DND-41 (cell line): ENCODE measurements at regions not wholly inside any gene's neighbourhood (a gene's known extent, or its start where the extent isn't known, plus 50 kb on each side); places are given as distances from the start of the nearest gene placed in this dataset.

Experiments used
- ATAC-seq: fragments of 200-7000 bp; cut with Tn5 transposase; 3 replicates; pipeline ENCODE4 v1.9.1; 2021; ENCODE audit warnings: low read depth; ENCODE audit not compliant: insufficient read depth
- DNase-seq: peaks from one replicate; pipeline ENCODE4 v3.0.0-alpha.2; 2020
- H2AFZ ChIP-seq: 2 replicates; pipeline ENCODE4 v1.6.0; 2012; ENCODE audit warnings: low read depth, low read length
- H3K27ac ChIP-seq: 2 replicates; pipeline ENCODE4 v1.5.1; 2012; ENCODE audit warnings: low read length, inconsistent platforms
- H3K27me3 ChIP-seq: fragments of 200-600 bp; sonication (generic); 2 replicates; pipeline ENCODE4 v1.6.0; 2012; ENCODE audit warnings: low read length, mild to moderate bottlenecking, inconsistent platforms; ENCODE audit not compliant: insufficient read depth, poor library complexity
- H3K36me3 ChIP-seq: 2 replicates; pipeline ENCODE4 v1.5.1; 2012; ENCODE audit warnings: low read length, inconsistent platforms; ENCODE audit not compliant: insufficient read depth
- H3K4me1 ChIP-seq: 2 replicates; pipeline ENCODE4 v1.5.1; 2012; ENCODE audit warnings: mild to moderate bottlenecking, low read length; ENCODE audit not compliant: insufficient read depth
- H3K4me2 ChIP-seq: 2 replicates; pipeline ENCODE4 v1.6.0; 2012; ENCODE audit warnings: mild to moderate bottlenecking, moderate library complexity, low read length, inconsistent platforms; ENCODE audit not compliant: insufficient read depth
- H3K4me3 ChIP-seq, 2 experiments: fragments of 200-600 bp in 1 of 2; shearing (Covaris generic) in 1 of 2; 2 replicates each; pipeline ENCODE4 v1.5.1; 2012 to 2016; ENCODE audit warnings: inconsistent platforms in 2 of 2, low read length in 2 of 2, mild to moderate bottlenecking in 2 of 2, low read depth in 1 of 2, moderate library complexity in 1 of 2
- H3K79me2 ChIP-seq: 2 replicates; pipeline ENCODE4 v1.6.0; 2012; ENCODE audit warnings: low read length, inconsistent platforms; ENCODE audit not compliant: insufficient read depth
- H3K9ac ChIP-seq: 2 replicates; pipeline ENCODE4 v1.6.0; 2012; ENCODE audit warnings: low read depth, mild to moderate bottlenecking, inconsistent platforms, low read length, moderate library complexity
- H3K9me3 ChIP-seq: 2 replicates; pipeline ENCODE4 v1.5.1; 2012; ENCODE audit warnings: low read length, moderate library complexity, mild to moderate bottlenecking, inconsistent platforms; ENCODE audit not compliant: insufficient read depth, severe bottlenecking
- H4K20me1 ChIP-seq: 2 replicates; pipeline ENCODE4 v1.6.0; 2012; ENCODE audit warnings: low read length; ENCODE audit not compliant: insufficient read depth
- EZH2 ChIP-seq: IDR thresholded peaks from 3 replicates; pipeline ENCODE4 v1.6.1; 2012; ENCODE audit warnings: borderline replicate concordance, low read depth, mild to moderate bottlenecking, moderate library complexity, low read length, inconsistent platforms; ENCODE audit not compliant: severe bottlenecking
- TF ChIP-seq, protein P1 (sequence below): IDR thresholded peaks from 2 replicates; pipeline ENCODE4 v1.5.1; 2012; ENCODE audit warnings: borderline replicate concordance, low read length, moderate library complexity, mild to moderate bottlenecking; ENCODE audit not compliant: poor library complexity, severe bottlenecking; ENCODE audit errors: extremely low read depth

DNA sequence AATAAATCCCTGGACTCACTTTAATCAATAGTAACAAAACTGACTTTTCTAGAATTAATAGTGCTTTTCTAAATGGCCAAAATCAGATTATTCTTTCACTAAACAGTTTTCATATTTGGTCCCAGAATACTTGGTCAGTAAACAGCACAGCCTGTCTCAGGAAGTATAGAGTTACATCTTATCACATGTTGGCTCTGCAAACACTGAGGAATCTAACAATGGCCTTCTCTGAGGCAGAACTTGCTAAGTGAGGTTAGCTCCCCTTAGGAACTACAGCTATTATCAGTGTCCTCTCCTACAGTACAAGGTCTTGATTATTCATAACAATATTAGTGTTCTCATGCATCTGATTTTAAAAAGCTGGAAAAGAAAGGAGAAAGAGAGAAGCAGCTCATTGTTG, 1622.8 kb downstream of the HACE1 start:
- Histone ChIP-seq H3K27ac (no peak overlapping the region), H3K36me3 (no peaks in the 10 kb centered on the region), H3K4me2 (no peak overlapping the region), H3K9ac (no peak overlapping the region), H3K27me3 (no peaks in the 10 kb centered on the region), H4K20me1 (no peaks in the 10 kb centered on the region), H3K4me1 (no peaks in the 10 kb centered on the region), H3K9me3 (no peaks in the 10 kb centered on the region), H2AFZ (no peak overlapping the region), H3K79me2 (no peaks in the 10 kb centered on the region), H3K4me3 (no peak overlapping the region)
- DNase-seq: no peak
- no peak for ATAC-seq
- no peak for TF ChIP-seq EZH2
- TF ChIP-seq, protein P1, sequence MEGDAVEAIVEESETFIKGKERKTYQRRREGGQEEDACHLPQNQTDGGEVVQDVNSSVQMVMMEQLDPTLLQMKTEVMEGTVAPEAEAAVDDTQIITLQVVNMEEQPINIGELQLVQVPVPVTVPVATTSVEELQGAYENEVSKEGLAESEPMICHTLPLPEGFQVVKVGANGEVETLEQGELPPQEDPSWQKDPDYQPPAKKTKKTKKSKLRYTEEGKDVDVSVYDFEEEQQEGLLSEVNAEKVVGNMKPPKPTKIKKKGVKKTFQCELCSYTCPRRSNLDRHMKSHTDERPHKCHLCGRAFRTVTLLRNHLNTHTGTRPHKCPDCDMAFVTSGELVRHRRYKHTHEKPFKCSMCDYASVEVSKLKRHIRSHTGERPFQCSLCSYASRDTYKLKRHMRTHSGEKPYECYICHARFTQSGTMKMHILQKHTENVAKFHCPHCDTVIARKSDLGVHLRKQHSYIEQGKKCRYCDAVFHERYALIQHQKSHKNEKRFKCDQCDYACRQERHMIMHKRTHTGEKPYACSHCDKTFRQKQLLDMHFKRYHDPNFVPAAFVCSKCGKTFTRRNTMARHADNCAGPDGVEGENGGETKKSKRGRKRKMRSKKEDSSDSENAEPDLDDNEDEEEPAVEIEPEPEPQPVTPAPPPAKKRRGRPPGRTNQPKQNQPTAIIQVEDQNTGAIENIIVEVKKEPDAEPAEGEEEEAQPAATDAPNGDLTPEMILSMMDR: no peak

DNA sequence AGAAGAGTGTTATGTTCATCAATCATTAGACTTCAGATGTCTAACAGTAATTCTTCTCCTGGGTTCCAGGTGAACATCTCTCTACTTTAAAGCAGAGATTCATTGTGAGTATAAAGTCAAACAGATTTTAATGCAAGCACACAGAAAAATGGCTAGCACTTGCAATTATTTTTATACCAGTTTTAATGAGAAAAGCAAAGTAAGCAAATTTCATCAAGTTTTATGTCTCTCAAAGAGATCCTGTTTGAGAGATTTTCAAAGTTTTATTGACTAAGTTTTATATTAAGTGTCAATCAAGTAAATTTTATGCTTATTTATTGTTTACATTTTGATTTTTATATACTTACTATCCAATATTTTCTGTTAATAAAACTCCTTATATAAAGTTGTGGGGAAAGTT, 1628.5 kb downstream of the HACE1 start:
- no peaks in the 10 kb centered on the region for H3K79me2 ChIP-seq

DNA sequence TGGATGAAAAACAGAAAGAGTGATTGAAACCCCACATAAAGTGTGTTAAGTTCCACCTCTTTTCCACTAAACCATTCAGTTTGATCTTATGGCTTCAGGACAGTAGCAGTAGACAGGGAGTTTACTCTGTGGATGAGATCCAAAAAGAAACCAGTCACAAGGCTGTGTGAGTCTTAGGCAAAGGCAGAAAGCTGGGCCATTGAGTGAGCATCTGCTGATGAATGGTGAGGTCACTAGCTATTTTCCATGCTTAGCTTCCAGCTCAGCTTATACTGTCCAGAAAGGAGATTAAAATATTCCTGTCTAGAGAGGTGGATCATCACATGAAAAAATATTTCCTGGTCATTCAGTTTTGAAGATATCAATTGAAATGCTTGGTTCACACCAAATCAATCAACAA, 1643.9 kb downstream of the HACE1 start:
- ATAC-seq: no peak
- H3K4me1 ChIP-seq: no peaks in the 10 kb centered on the region
- H2AFZ ChIP-seq: no peak overlapping the region
- no peaks in the 10 kb centered on the region for H3K27me3 ChIP-seq
- H3K27ac ChIP-seq: no peak overlapping the region
- no peak overlapping the region for H3K9ac ChIP-seq
- DNase-seq: no peak
- H4K20me1 ChIP-seq: no peaks in the 10 kb centered on the region
- no peak overlapping the region for H3K4me2 ChIP-seq
- H3K79me2 ChIP-seq: no peaks in the 10 kb centered on the region
- no peaks in the 10 kb centered on the region for H3K9me3 ChIP-seq
- no peak for TF ChIP-seq EZH2
- TF ChIP-seq, protein P1: no peak
- no peak overlapping the region for H3K4me3 ChIP-seq
- no peaks in the 10 kb centered on the region for H3K36me3 ChIP-seq

More for the DNA sequence above, 1628.5 kb downstream of the HACE1 start:
- Histone ChIP-seq H3K9ac (no peak overlapping the region), H3K4me3 (no peak overlapping the region), H3K27me3 (no peaks in the 10 kb centered on the region), H3K27ac (no peak overlapping the region), H3K4me1 (no peaks in the 10 kb centered on the region), H3K36me3 (no peaks in the 10 kb centered on the region), H2AFZ (no peak overlapping the region), H3K4me2 (no peak overlapping the region), H3K9me3 (peaks cover 8% of the 10 kb centered on the region), H4K20me1 (no peaks in the 10 kb centered on the region)
- TF ChIP-seq EZH2: no peak
- TF ChIP-seq, protein P1: no peak
- DNase-seq (no peak), ATAC-seq (no peak)

DNA sequence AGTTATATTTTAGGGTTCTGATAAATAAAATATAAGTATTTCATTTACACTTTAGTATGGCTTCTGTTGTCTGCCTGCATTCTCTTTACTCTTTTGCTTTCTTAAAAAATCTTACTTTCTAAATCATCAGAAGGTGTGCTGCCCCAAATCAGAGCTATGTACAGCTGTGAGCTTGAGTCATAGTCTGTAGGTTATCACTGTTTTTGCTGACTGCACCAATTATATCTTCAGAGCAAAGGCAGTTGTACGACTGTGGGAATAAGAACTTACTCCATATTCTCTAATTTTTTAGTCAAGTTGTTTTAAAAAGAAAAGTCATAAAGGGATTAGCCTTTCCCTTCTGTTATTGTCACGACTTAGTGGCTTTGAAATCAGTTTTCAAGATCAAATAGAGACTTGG, 1649.0 kb downstream of the HACE1 start:
- Histone ChIP-seq H3K27me3 (no peaks in the 10 kb centered on the region), H3K27ac (no peak overlapping the region), H3K4me2 (no peak overlapping the region), H3K79me2 (no peaks in the 10 kb centered on the region), H3K4me3 (no peak overlapping the region), H3K9me3 (no peaks in the 10 kb centered on the region), H4K20me1 (no peaks in the 10 kb centered on the region), H3K4me1 (no peaks in the 10 kb centered on the region), H3K9ac (no peak overlapping the region), H2AFZ (no peak overlapping the region), H3K36me3 (no peaks in the 10 kb centered on the region)
- no peak for TF ChIP-seq EZH2
- TF ChIP-seq, protein P1: no peak
- ATAC-seq: no peak
- DNase-seq: no peak
